ENCODE measurements at regions not wholly inside any gene's neighbourhood (a gene's known extent, or its start where the extent isn't known, plus 50 kb on each side); places are given as distances from the start of the nearest gene placed in this dataset.
A peak's percentile ranks its signal among the peaks of the same experiment; 100 is the strongest.

GRCh38 chr7:7060828-7061599, 121.3 kb upstream of the C1GALT1 start:
- no CpG with 5 or more reads among the region's 10 CpGs for WGBS (ENCODE audit: extremely low coverage, insufficient coverage, low lambda C conversion rate)
- no peak overlapping the region for H2BK15ac ChIP-seq (replicated peaks; ENCODE audit: low read depth)
- no peaks in the 10 kb centered on the region for H3K79me2 ChIP-seq (ENCODE audit: control insufficient read depth, insufficient read depth, low read length)
- no peak overlapping the region for H3K23ac ChIP-seq (ENCODE audit: low read length)
- no peaks in the 10 kb centered on the region for H3K4me1 ChIP-seq (ENCODE audit: control insufficient read depth, low read depth, low read length)
- H4K8ac ChIP-seq (ENCODE audit: low read depth, low read length), result no peak overlapping the region
- H3K56ac ChIP-seq (ENCODE audit: low read length), result no peak overlapping the region
- no peak overlapping the region for H2AK5ac ChIP-seq (ENCODE audit: low read length)
- H3K79me1 ChIP-seq (ENCODE audit: low read length), result no peaks in the 10 kb centered on the region
- H2BK120ac ChIP-seq (ENCODE audit: low read depth, low read length), result no peak overlapping the region
- no peak overlapping the region for H3K27ac ChIP-seq (ENCODE audit: low read depth, low read length)
- no peak overlapping the region for H3K18ac ChIP-seq (ENCODE audit: low read length)
- DNase-seq, result no peak
- H3K4me3 ChIP-seq (ENCODE audit: low read length), result no peak overlapping the region
- H2BK5ac ChIP-seq (ENCODE audit: low read length), result no peak overlapping the region
- no peak overlapping the region for H3K4ac ChIP-seq (ENCODE audit: low read depth, low read length)
- no peak overlapping the region for H4K5ac ChIP-seq (ENCODE audit: low read length)
- no peaks in the 10 kb centered on the region for H3K27me3 ChIP-seq (ENCODE audit: insufficient read depth, low read length, poor library complexity)
- H3K4me2 ChIP-seq (ENCODE audit: low read length), result no peak overlapping the region
- H3K36me3 ChIP-seq (ENCODE audit: control insufficient read depth, insufficient read depth, low read length), result no peaks in the 10 kb centered on the region
- H3K9ac ChIP-seq (ENCODE audit: low read length), result no peak overlapping the region

- Histone ChIP-seq H3K27ac (ENCODE audit: low read depth, low read length) (no peak overlapping the region), H2BK120ac (ENCODE audit: low read depth, low read length) (no peak overlapping the region), H2AK5ac (ENCODE audit: low read length) (no peak overlapping the region), H3K79me2 (ENCODE audit: control insufficient read depth, insufficient read depth, low read length) (no peaks in the 10 kb centered on the region), H3K4ac (ENCODE audit: low read depth, low read length) (no peak overlapping the region), H3K9ac (ENCODE audit: low read length) (no peak overlapping the region), H3K4me2 (ENCODE audit: low read length) (no peak overlapping the region), H3K36me3 (ENCODE audit: control insufficient read depth, insufficient read depth, low read length) (no peaks in the 10 kb centered on the region), H3K18ac (ENCODE audit: low read length) (no peak overlapping the region), H3K4me3 (ENCODE audit: low read length) (no peak overlapping the region), H3K4me1 (ENCODE audit: control insufficient read depth, low read depth, low read length) (no peaks in the 10 kb centered on the region), H3K27me3 (ENCODE audit: insufficient read depth, low read length, poor library complexity) (no peaks in the 10 kb centered on the region), H4K8ac (ENCODE audit: low read depth, low read length) (no peak overlapping the region), H3K79me1 (ENCODE audit: low read length) (no peaks in the 10 kb centered on the region), H2BK5ac (ENCODE audit: low read length) (no peak overlapping the region), H4K5ac (ENCODE audit: low read length) (no peak overlapping the region), H3K56ac (ENCODE audit: low read length) (no peak overlapping the region), H2BK15ac (replicated peaks; ENCODE audit: low read depth) (no peak overlapping the region), H3K23ac (ENCODE audit: low read length) (no peak overlapping the region)
- no peak for DNase-seq
- WGBS (ENCODE audit: extremely low coverage, insufficient coverage, low lambda C conversion rate), result no CpG with 5 or more reads among the region's 8 CpGs
These were observed 104.4 kb upstream of the C1GALT1 start for GRCh38 chr7:7077945-7078344.

GRCh38 chr7:7080802-7081201, 101.5 kb upstream of the C1GALT1 start:
- Histone ChIP-seq H3K27ac (ENCODE audit: low read depth, low read length) (no peak overlapping the region), H3K4ac (ENCODE audit: low read depth, low read length) (no peak overlapping the region), H3K36me3 (ENCODE audit: control insufficient read depth, insufficient read depth, low read length) (no peaks in the 10 kb centered on the region), H3K18ac (ENCODE audit: low read length) (no peak overlapping the region), H2AK5ac (ENCODE audit: low read length) (no peak overlapping the region), H3K79me1 (ENCODE audit: low read length) (no peaks in the 10 kb centered on the region), H2BK5ac (ENCODE audit: low read length) (no peak overlapping the region), H3K4me3 (ENCODE audit: low read length) (no peak overlapping the region), H3K79me2 (ENCODE audit: control insufficient read depth, insufficient read depth, low read length) (no peaks in the 10 kb centered on the region), H3K23ac (ENCODE audit: low read length) (no peak overlapping the region), H2BK15ac (replicated peaks; ENCODE audit: low read depth) (no peak overlapping the region), H3K9ac (ENCODE audit: low read length) (no peak overlapping the region), H3K4me1 (ENCODE audit: control insufficient read depth, low read depth, low read length) (no peaks in the 10 kb centered on the region), H3K56ac (ENCODE audit: low read length) (no peak overlapping the region), H4K5ac (ENCODE audit: low read length) (no peak overlapping the region), H2BK120ac (ENCODE audit: low read depth, low read length) (no peak overlapping the region), H4K8ac (ENCODE audit: low read depth, low read length) (no peak overlapping the region), H3K27me3 (ENCODE audit: insufficient read depth, low read length, poor library complexity) (no peaks in the 10 kb centered on the region), H3K4me2 (ENCODE audit: low read length) (no peak overlapping the region)
- no CpG with 5 or more reads among the region's 2 CpGs for WGBS (ENCODE audit: extremely low coverage, insufficient coverage, low lambda C conversion rate)
- DNase-seq, result no peak

GRCh38 chr7:7090460-7090859, 91.9 kb upstream of the C1GALT1 start:
- Histone ChIP-seq H3K36me3 (ENCODE audit: control insufficient read depth, insufficient read depth, low read length) (no peaks in the 10 kb centered on the region), H3K4ac (ENCODE audit: low read depth, low read length) (no peak overlapping the region), H3K79me1 (ENCODE audit: low read length) (no peaks in the 10 kb centered on the region), H3K18ac (ENCODE audit: low read length) (no peak overlapping the region), H3K79me2 (ENCODE audit: control insufficient read depth, insufficient read depth, low read length) (no peaks in the 10 kb centered on the region), H2AK5ac (ENCODE audit: low read length) (no peak overlapping the region), H2BK120ac (ENCODE audit: low read depth, low read length) (no peak overlapping the region), H3K9ac (ENCODE audit: low read length) (no peak overlapping the region), H3K4me1 (ENCODE audit: control insufficient read depth, low read depth, low read length) (no peaks in the 10 kb centered on the region), H3K56ac (ENCODE audit: low read length) (no peak overlapping the region), H3K27ac (ENCODE audit: low read depth, low read length) (no peak overlapping the region), H2BK5ac (ENCODE audit: low read length) (no peak overlapping the region), H2BK15ac (replicated peaks; ENCODE audit: low read depth) (no peak overlapping the region), H3K4me3 (ENCODE audit: low read length) (no peak overlapping the region), H3K23ac (ENCODE audit: low read length) (no peak overlapping the region), H3K27me3 (ENCODE audit: insufficient read depth, low read length, poor library complexity) (no peaks in the 10 kb centered on the region), H4K5ac (ENCODE audit: low read length) (no peak overlapping the region), H3K4me2 (ENCODE audit: low read length) (no peak overlapping the region), H4K8ac (ENCODE audit: low read depth, low read length) (no peak overlapping the region)
- no CpG with 5 or more reads among the region's 1 CpG for WGBS (ENCODE audit: extremely low coverage, insufficient coverage, low lambda C conversion rate)
- no peak for DNase-seq

GRCh38 chr7:7098280-7098818, 84.0 kb upstream of the C1GALT1 start:
- Histone ChIP-seq H3K79me2 (ENCODE audit: control insufficient read depth, insufficient read depth, low read length) (no peaks in the 10 kb centered on the region), H3K56ac (ENCODE audit: low read length) (peak overlapping the region; percentile 62), H4K8ac (ENCODE audit: low read depth, low read length) (no peak overlapping the region), H4K5ac (ENCODE audit: low read length) (no peak overlapping the region), H2BK15ac (replicated peaks; ENCODE audit: low read depth) (no peak overlapping the region), H3K27me3 (ENCODE audit: insufficient read depth, low read length, poor library complexity) (no peaks in the 10 kb centered on the region), H3K79me1 (ENCODE audit: low read length) (no peaks in the 10 kb centered on the region), H3K36me3 (ENCODE audit: control insufficient read depth, insufficient read depth, low read length) (no peaks in the 10 kb centered on the region), H3K9ac (ENCODE audit: low read length) (no peak overlapping the region), H3K18ac (ENCODE audit: low read length) (peak overlapping the region; percentile 91), H3K4me1 (ENCODE audit: control insufficient read depth, low read depth, low read length) (peaks cover 15% of the 10 kb centered on the region), H3K4me3 (ENCODE audit: low read length) (no peak overlapping the region), H2BK120ac (ENCODE audit: low read depth, low read length) (no peak overlapping the region), H3K27ac (ENCODE audit: low read depth, low read length) (peak overlapping the region; percentile 79), H3K4ac (ENCODE audit: low read depth, low read length) (no peak overlapping the region), H2BK5ac (ENCODE audit: low read length) (peak overlapping the region; percentile 48), H2AK5ac (ENCODE audit: low read length) (peak overlapping the region; percentile 46), H3K23ac (ENCODE audit: low read length) (no peak overlapping the region), H3K4me2 (ENCODE audit: low read length) (no peak overlapping the region)
- peak; percentile 70 for DNase-seq
- WGBS (ENCODE audit: extremely low coverage, insufficient coverage, low lambda C conversion rate), result no CpG with 5 or more reads among the region's 1 CpG
